ENCODE measurements at regions not wholly inside any gene's neighbourhood (a gene's known extent, or its start where the extent isn't known, plus 50 kb on each side); places are given as distances from the start of the nearest gene placed in this dataset.

- Histone ChIP-seq H3K4me3 (ENCODE audit: low read length) (no peak overlapping the region), H3K9me3 (ENCODE audit: low read length) (no peaks in the 10 kb centered on the region), H3K79me2 (replicated peaks; ENCODE audit: insufficient read depth, low read length) (no peaks in the 10 kb centered on the region), H3K9me2 (ENCODE audit: insufficient read depth, low read length) (no peaks in the 10 kb centered on the region), H3K27me3 (ENCODE audit: insufficient read depth, low read depth, low read length) (peaks cover 8% of the 10 kb centered on the region), H2AFZ (ENCODE audit: low read depth, low read length) (no peak overlapping the region), H3F3A (ENCODE audit: insufficient read depth, low read length, poor library complexity, severe bottlenecking) (no peaks in the 10 kb centered on the region), H3K4me2 (ENCODE audit: low read length) (no peak overlapping the region), H3K36me3 (ENCODE audit: insufficient read depth, low read length) (no peaks in the 10 kb centered on the region), H4K20me1 (ENCODE audit: insufficient read depth) (no peaks in the 10 kb centered on the region), H3K9ac (ENCODE audit: low read length) (no peak overlapping the region), H3K27ac (ENCODE audit: low read length) (no peak overlapping the region)
- TF ChIP-seq RAD21 (conservative IDR thresholded peaks at IDR 0.05), result no peak
- TF ChIP-seq CTCF (IDR thresholded peaks at IDR 0.05; ENCODE audit: poor library complexity, severe bottlenecking), result no peak
- TF ChIP-seq MXI1 (conservative IDR thresholded peaks at IDR 0.05; ENCODE audit: poor library complexity, severe bottlenecking), result no peak
Observed at GRCh38 chr1:163540727-163541126, 219.0 kb downstream of the NUF2 start.

DNA sequence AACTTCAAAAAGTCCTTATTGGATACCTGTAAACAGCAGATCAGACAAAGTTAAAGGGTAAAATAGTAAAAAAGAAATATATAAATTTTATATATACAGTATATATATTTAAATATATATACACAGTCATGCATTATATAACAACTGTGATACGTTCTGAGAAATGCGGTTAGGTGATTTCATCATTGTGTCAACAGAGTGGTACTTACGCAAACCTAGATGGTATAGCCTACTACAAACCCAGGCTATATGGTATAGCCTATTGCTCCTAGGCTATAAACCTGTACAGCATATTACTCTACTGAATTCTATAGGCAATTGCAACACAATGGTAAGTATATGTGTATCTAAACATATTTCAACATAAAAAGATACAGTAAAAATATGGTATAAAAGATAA lies 222.7 kb downstream of the NUF2 start:
- H3K9ac ChIP-seq (ENCODE audit: low read length), result no peak overlapping the region
- no peak overlapping the region for H2AFZ ChIP-seq (ENCODE audit: low read depth, low read length)
- H3K36me3 ChIP-seq (ENCODE audit: insufficient read depth, low read length), result no peaks in the 10 kb centered on the region
- H3K9me3 ChIP-seq (ENCODE audit: low read length), result no peaks in the 10 kb centered on the region
- no peaks in the 10 kb centered on the region for H3K9me2 ChIP-seq (ENCODE audit: insufficient read depth, low read length)
- TF ChIP-seq RAD21 (conservative IDR thresholded peaks at IDR 0.05), result no peak
- TF ChIP-seq, protein P1, sequence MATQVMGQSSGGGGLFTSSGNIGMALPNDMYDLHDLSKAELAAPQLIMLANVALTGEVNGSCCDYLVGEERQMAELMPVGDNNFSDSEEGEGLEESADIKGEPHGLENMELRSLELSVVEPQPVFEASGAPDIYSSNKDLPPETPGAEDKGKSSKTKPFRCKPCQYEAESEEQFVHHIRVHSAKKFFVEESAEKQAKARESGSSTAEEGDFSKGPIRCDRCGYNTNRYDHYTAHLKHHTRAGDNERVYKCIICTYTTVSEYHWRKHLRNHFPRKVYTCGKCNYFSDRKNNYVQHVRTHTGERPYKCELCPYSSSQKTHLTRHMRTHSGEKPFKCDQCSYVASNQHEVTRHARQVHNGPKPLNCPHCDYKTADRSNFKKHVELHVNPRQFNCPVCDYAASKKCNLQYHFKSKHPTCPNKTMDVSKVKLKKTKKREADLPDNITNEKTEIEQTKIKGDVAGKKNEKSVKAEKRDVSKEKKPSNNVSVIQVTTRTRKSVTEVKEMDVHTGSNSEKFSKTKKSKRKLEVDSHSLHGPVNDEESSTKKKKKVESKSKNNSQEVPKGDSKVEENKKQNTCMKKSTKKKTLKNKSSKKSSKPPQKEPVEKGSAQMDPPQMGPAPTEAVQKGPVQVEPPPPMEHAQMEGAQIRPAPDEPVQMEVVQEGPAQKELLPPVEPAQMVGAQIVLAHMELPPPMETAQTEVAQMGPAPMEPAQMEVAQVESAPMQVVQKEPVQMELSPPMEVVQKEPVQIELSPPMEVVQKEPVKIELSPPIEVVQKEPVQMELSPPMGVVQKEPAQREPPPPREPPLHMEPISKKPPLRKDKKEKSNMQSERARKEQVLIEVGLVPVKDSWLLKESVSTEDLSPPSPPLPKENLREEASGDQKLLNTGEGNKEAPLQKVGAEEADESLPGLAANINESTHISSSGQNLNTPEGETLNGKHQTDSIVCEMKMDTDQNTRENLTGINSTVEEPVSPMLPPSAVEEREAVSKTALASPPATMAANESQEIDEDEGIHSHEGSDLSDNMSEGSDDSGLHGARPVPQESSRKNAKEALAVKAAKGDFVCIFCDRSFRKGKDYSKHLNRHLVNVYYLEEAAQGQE (IDR thresholded peaks at IDR 0.05; ENCODE audit: borderline replicate concordance), result no peak
- no peak for TF ChIP-seq TAF1 (IDR thresholded peaks at IDR 0.05; ENCODE audit: low read depth)
- TF ChIP-seq MXI1 (conservative IDR thresholded peaks at IDR 0.05; ENCODE audit: poor library complexity, severe bottlenecking), result no peak
- no peak for TF ChIP-seq POLR2AphosphoS5 (IDR thresholded peaks at IDR 0.05)
- no peak for TF ChIP-seq SMC3 (conservative IDR thresholded peaks at IDR 0.05; ENCODE audit: poor library complexity)
- no peak for TF ChIP-seq EP300 (conservative IDR thresholded peaks at IDR 0.05; ENCODE audit: poor library complexity, severe bottlenecking)
- TF ChIP-seq CTCF (IDR thresholded peaks at IDR 0.05; ENCODE audit: poor library complexity, severe bottlenecking), result no peak
- no peak for TF ChIP-seq EZH2 (IDR thresholded peaks at IDR 0.05; ENCODE audit: borderline replicate concordance, insufficient read depth, low read length, poor library complexity, severe bottlenecking)
- H3K27me3 ChIP-seq (ENCODE audit: insufficient read depth, low read depth, low read length), result peaks cover 8% of the 10 kb centered on the region
- no peaks in the 10 kb centered on the region for H3F3A ChIP-seq (ENCODE audit: insufficient read depth, low read length, poor library complexity, severe bottlenecking)
- H3K27ac ChIP-seq (ENCODE audit: low read length), result no peak overlapping the region
- H4K20me1 ChIP-seq (ENCODE audit: insufficient read depth), result no peaks in the 10 kb centered on the region
- no peak overlapping the region for H3K4me2 ChIP-seq (ENCODE audit: low read length)
- no peak overlapping the region for H3K4me3 ChIP-seq (ENCODE audit: low read length)
- H3K79me2 ChIP-seq (replicated peaks; ENCODE audit: insufficient read depth, low read length), result no peaks in the 10 kb centered on the region

Measured in neural cell (in vitro differentiated cells).